Activated naive CD4-positive, alpha-beta T cell treated with anti-CD3 and anti-CD28 coated beads for 36 hours (primary cell): ENCODE measurements at regions not wholly inside any gene's neighbourhood (a gene's known extent, or its start where the extent isn't known, plus 50 kb on each side); places are given as distances from the start of the nearest gene placed in this dataset.

Experiments used
- CTCF ChIA-PET: fragments of 350-600 bp; sonication (Branson Sonifier 250); formaldehyde crosslinking; loops from one replicate; lab custom pipeline; 2021; ENCODE audit warnings: antibody characterized with exemption; lab: Charles Lee
- DNase-seq: peaks from one replicate; pipeline ENCODE4 v3.0.0-alpha.2; 2020
- H3K27ac Mint-ChIP-seq: one replicate; pipeline ENCODE4 v1.8.0; 2021; ENCODE audit warnings: mild to moderate bottlenecking, mixed read lengths
- H3K27me3 Mint-ChIP-seq: one replicate; pipeline ENCODE4 v1.8.0; 2021; ENCODE audit warnings: low read depth, mixed read lengths
- H3K36me3 Mint-ChIP-seq: one replicate; pipeline ENCODE4 v1.8.0; 2021; ENCODE audit warnings: low read depth, mixed read lengths
- H3K4me1 Mint-ChIP-seq: one replicate; pipeline ENCODE4 v1.8.0; 2021; ENCODE audit warnings: low read depth, mixed read lengths
- H3K4me3 Mint-ChIP-seq: one replicate; pipeline ENCODE4 v1.8.0; 2021; ENCODE audit warnings: mild to moderate bottlenecking, moderate library complexity, mixed read lengths
- H3K9me3 Mint-ChIP-seq: one replicate; pipeline ENCODE4 v1.8.0; 2021; ENCODE audit warnings: mixed read lengths
- intact Hi-C: fragments of 100-400 bp; cut with micrococcal nuclease; formaldehyde crosslinking; loops from one replicate; pipeline ENCODE4 v1.15.1; 2023

DNA sequence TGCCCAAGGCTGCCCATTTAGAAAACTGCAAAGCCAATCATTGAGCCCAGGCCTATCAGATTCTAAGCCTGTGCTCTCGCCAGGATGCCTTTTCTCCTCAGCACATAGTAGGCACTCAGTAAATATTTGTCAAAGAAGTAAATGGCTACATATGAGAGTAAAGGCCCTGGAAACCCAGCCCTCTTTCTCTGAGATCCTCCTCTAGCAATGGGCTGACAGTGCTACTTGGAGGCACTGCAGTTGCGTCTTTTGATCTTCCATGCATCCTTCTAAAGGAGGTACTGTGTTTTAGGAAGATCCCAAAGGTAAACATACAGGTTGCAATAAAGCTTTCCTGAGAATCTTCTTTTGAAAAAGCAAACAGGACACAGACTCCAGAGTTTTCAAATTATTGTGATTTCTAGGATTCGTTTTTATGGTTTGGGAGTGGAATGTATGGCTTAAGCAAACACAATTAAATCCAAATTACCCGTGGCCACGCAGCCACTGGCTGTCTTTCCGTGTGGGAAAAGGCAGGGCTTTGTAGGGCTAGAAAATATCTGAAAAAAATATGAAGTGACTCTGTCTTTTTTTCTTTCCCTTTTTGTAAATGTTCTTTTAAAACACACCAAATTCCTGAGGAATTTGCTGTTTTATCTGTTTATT is 151.3 kb upstream of the BMPER start:
- no peak overlapping the region for H3K27ac Mint-ChIP-seq
- no peaks in the 10 kb centered on the region for H3K9me3 Mint-ChIP-seq
- H3K27me3 Mint-ChIP-seq, result no peaks in the 10 kb centered on the region
- intact Hi-C loops, result no loop called here
- CTCF ChIA-PET, result no interaction called here
- no peaks in the 10 kb centered on the region for H3K4me1 Mint-ChIP-seq
- H3K4me3 Mint-ChIP-seq, result no peak overlapping the region
- no peak for DNase-seq
- no peaks in the 10 kb centered on the region for H3K36me3 Mint-ChIP-seq

DNA sequence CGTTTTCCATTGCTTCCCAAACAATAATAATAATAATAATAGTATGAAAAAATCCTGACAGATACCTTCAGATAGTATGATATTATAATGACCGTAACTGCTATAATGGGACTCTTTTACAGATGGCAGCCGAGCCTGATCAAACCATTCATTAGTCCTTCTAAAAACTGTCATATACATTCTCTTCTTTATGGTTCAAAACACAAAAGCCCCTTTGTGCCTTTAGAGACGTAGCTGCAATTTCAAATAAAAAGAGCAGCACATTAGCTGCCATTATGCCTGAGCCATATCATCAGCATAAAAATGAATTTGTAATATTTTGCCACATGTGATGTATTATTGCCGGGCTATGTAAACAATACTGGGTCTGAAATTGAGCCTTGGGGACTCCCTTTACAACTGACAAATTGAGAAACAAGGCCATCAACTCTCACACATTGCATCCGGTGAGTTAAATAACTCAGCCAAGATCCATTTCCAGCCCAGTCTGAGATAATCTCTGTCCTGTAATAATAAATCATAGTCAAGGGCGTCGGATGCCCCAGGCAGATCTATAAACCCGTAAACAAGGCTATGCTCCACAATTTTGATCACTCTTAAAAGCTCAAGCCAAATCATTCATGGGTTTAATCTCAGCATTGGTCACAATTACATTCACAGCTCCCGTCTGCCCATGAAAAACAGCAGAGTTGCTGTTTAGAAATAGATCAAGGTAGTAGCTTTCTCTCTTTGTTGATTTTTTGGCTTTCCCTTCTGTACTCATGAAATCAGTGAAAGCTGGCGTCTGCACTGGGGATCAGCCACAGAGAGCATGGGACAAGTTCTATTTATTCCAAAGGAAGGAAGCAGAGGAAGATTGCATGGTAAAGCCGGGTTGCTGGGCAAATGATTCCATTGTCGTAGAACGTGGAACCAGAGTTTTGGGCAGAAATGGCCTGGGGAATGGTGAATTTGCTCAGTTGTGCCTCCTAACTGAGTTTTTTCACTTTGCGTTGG is 150.1 kb upstream of the BMPER start:
- intact Hi-C loops, result loop anchor here (5.0 kb wide), 1 partner anchor 568 kb away; no protein-coding TSS in a partner anchor
- DNase-seq, result no peak
- Mint-ChIP-seq H3K36me3 (no peaks in the 10 kb centered on the region), H3K9me3 (no peaks in the 10 kb centered on the region), H3K27me3 (no peaks in the 10 kb centered on the region), H3K27ac (no peak overlapping the region), H3K4me3 (no peak overlapping the region), H3K4me1 (no peaks in the 10 kb centered on the region)
- CTCF ChIA-PET, result interaction anchor here (0.5 to 1.5 kb wide), 3 partner anchors 39 to 281 kb away, joined by 3 to 5 read pairs (median 3); no protein-coding TSS in a partner anchor

GRCh38 chr7:33757050-33757449 is 148.3 kb upstream of the BMPER start:
- CTCF ChIA-PET, result no interaction called here

GRCh38 chr7:33757563-33758165 is 147.7 kb upstream of the BMPER start:
- intact Hi-C loops, result loop anchor here (1.0 to 5.0 kb wide), 4 partner anchors 50 to 570 kb away; no protein-coding TSS in a partner anchor
- Mint-ChIP-seq H3K27me3 (no peaks in the 10 kb centered on the region), H3K27ac (no peak overlapping the region), H3K4me1 (no peaks in the 10 kb centered on the region), H3K9me3 (no peaks in the 10 kb centered on the region), H3K4me3 (no peak overlapping the region), H3K36me3 (no peaks in the 10 kb centered on the region)
- peak; percentile 50 for DNase-seq
- CTCF ChIA-PET, result interaction anchor here (0.6 to 3.0 kb wide), 12 partner anchors 8 to 871 kb away, joined by 3 to 15 read pairs (median 4); no protein-coding TSS in a partner anchor

More at GRCh38 chr7:33757050-33757449, 148.3 kb upstream of the BMPER start:
- Mint-ChIP-seq H3K36me3 (no peaks in the 10 kb centered on the region), H3K27ac (no peak overlapping the region), H3K4me3 (no peak overlapping the region), H3K4me1 (no peaks in the 10 kb centered on the region), H3K27me3 (no peaks in the 10 kb centered on the region), H3K9me3 (no peaks in the 10 kb centered on the region)
- intact Hi-C loops, result loop anchor here (1.0 to 5.0 kb wide), 4 partner anchors 50 to 570 kb away; no protein-coding TSS in a partner anchor
- no peak for DNase-seq

DNA sequence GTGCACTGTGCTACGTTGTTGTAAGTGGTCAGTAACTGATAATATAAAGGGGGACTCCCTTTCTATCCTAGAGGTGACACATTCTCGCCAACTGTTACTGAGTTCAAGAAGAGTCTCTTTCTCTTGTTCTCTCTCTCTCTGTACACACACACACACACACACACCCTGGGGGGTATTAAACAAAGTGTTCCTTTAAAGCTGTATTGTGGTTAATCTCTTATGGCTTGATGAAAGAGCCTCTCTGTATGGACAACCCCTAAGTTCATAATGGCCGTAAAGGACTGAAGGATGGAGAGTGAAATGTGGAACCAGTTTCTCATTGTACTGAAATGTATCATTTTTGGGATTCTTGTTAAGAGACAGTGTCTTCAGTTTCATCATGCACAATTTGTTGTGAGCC is 145.2 kb upstream of the BMPER start:
- intact Hi-C loops, result no loop called here
- Mint-ChIP-seq H3K4me3 (no peak overlapping the region), H3K4me1 (no peaks in the 10 kb centered on the region), H3K36me3 (no peaks in the 10 kb centered on the region), H3K27ac (no peak overlapping the region), H3K9me3 (no peaks in the 10 kb centered on the region), H3K27me3 (no peaks in the 10 kb centered on the region)
- CTCF ChIA-PET, result interaction anchor here (0.5 to 3.2 kb wide), 4 partner anchors 47 to 1670 kb away, joined by 3 to 15 read pairs (median 10); no protein-coding TSS in a partner anchor
- no peak for DNase-seq

DNA sequence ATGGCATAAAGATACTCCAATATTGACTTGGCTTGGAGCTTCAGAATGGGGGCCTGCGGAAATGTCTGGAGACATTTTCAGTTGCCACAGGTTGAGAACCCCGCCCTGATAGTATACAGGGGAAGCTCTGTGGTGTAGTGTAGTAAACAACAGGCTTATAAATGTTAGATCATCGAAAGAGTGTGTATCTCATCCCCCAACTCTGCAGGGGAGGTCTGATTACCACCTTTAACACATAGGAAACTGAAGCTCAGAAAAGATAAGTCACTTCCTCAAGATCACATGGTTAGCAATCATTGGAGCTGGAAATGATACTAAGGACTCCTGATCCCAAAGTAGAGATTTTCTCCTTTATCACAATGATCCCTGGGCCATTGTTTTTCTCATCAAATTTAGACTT is 144.5 kb upstream of the BMPER start:
- CTCF ChIA-PET, result interaction anchor here (0.6 to 3.2 kb wide), 3 partner anchors 134 to 172 kb away, joined by 3 to 13 read pairs (median 8); no protein-coding TSS in a partner anchor
- no peaks in the 10 kb centered on the region for H3K36me3 Mint-ChIP-seq
- no peak for DNase-seq
- no peaks in the 10 kb centered on the region for H3K4me1 Mint-ChIP-seq
- no peaks in the 10 kb centered on the region for H3K27me3 Mint-ChIP-seq
- intact Hi-C loops, result no loop called here
- no peaks in the 10 kb centered on the region for H3K9me3 Mint-ChIP-seq
- no peak overlapping the region for H3K27ac Mint-ChIP-seq
- no peak overlapping the region for H3K4me3 Mint-ChIP-seq

GRCh38 chr7:33761449-33762080 is 143.8 kb upstream of the BMPER start:
- no peak for DNase-seq
- CTCF ChIA-PET, result interaction anchor here (0.6 to 3.2 kb wide), 3 partner anchors 77 to 169 kb away, joined by 3 to 8 read pairs (median 3); no protein-coding TSS in a partner anchor
- Mint-ChIP-seq H3K27ac (no peak overlapping the region), H3K27me3 (no peaks in the 10 kb centered on the region), H3K36me3 (no peaks in the 10 kb centered on the region), H3K9me3 (no peaks in the 10 kb centered on the region), H3K4me3 (no peak overlapping the region), H3K4me1 (no peaks in the 10 kb centered on the region)
- intact Hi-C loops, result no loop called here

DNA sequence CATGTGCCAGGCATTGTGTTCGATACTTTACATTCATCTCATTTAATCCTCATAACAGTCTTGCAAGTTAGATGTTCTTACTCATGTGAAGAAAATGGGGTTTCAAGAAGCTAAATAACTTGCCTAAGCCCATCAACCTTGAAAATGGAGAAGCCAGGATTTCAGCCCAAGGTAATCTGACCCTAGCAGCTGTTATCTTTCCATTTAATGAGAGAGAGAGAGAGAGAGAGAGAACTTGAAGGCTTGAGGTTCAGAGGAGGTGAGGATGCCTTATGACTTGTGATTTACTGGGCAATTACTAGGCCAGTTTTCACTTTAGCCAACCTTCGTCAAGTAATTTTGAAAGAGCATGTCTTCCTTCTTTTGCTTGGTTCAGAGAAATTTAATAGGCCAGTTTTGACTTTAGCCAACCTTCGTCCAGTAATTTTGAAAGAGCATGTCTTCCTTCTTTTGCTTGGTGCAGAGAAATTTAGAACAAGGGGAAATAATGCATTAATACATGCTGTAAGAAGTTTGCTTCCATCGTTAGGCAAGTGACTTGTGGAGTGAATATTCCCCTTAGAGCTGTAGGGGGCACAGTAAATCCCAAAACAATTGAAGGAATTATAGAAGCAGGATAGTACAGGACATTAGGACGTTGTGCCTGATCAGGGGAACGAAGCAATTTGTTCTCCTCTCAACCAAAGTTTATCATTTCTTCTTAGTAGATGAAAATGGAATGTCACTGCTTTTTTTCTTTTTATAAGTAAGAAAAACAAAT is 143.0 kb upstream of the BMPER start:
- Mint-ChIP-seq H3K9me3 (no peaks in the 10 kb centered on the region), H3K36me3 (no peaks in the 10 kb centered on the region), H3K27ac (no peak overlapping the region), H3K4me3 (no peak overlapping the region), H3K27me3 (no peaks in the 10 kb centered on the region), H3K4me1 (no peaks in the 10 kb centered on the region)
- intact Hi-C loops, result no loop called here
- no peak for DNase-seq
- CTCF ChIA-PET, result interaction anchor here (1.0 kb wide), 1 partner anchor 76 kb away, joined by 3 read pairs; no protein-coding TSS in a partner anchor

GRCh38 chr7:33762911-33763306 is 142.4 kb upstream of the BMPER start:
- Mint-ChIP-seq H3K9me3 (no peaks in the 10 kb centered on the region), H3K4me3 (no peak overlapping the region), H3K27ac (no peak overlapping the region), H3K36me3 (no peaks in the 10 kb centered on the region), H3K4me1 (no peaks in the 10 kb centered on the region), H3K27me3 (no peaks in the 10 kb centered on the region)
- intact Hi-C loops, result no loop called here
- DNase-seq, result no peak
- CTCF ChIA-PET, result no interaction called here

GRCh38 chr7:33764752-33765451 is 140.4 kb upstream of the BMPER start:
- Mint-ChIP-seq H3K4me1 (no peaks in the 10 kb centered on the region), H3K27me3 (no peaks in the 10 kb centered on the region), H3K27ac (no peak overlapping the region), H3K36me3 (no peaks in the 10 kb centered on the region), H3K4me3 (no peak overlapping the region), H3K9me3 (no peaks in the 10 kb centered on the region)
- CTCF ChIA-PET, result interaction anchor here (1.7 kb wide), 1 partner anchor 130 kb away, joined by 7 read pairs; no protein-coding TSS in a partner anchor
- intact Hi-C loops, result no loop called here
- DNase-seq, result no peak
